Epidermal melanocyte (primary cell): ENCODE measurements at regions not wholly inside any gene's neighbourhood (a gene's known extent, or its start where the extent isn't known, plus 50 kb on each side); places are given as distances from the start of the nearest gene placed in this dataset.
"Not testable (repeated sequence)": the region's sequence is repeated elsewhere in the genome, so short reads cannot be mapped to it uniquely, and the experiment has no call there.

Experiments used
- DNase-seq: peaks from one replicate; pipeline ENCODE4 v3.0.0; 2011; ENCODE audit warnings: low spot score; ENCODE audit not compliant: insufficient read length

- no peak for DNase-seq
These were observed 190.9 kb downstream of the XPNPEP1 start for GRCh38 chr10:109732254-109732965.

- not testable (repeated sequence) for DNase-seq
These were observed 193.4 kb downstream of the XPNPEP1 start for GRCh38 chr10:109729895-109730294.

DNA sequence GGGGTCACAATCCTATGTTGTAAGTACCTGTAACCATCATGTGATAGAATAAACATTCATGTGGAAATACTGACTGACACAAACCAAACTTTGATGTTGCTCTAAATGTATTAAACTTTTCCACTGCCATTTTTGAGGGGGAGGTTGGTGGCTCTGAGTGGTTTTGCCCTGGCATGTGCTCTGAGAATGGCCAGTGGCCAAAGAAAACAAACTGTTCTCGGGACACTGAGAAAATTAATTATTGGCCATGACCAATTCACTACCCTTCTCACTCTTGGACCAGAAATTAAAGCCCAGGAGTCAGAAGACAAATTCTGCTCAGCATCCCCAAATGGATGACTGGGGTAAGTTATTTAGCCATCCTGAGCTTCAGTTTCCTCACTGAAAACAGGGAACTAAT, 195.9 kb downstream of the XPNPEP1 start:
- no peak for DNase-seq

DNA sequence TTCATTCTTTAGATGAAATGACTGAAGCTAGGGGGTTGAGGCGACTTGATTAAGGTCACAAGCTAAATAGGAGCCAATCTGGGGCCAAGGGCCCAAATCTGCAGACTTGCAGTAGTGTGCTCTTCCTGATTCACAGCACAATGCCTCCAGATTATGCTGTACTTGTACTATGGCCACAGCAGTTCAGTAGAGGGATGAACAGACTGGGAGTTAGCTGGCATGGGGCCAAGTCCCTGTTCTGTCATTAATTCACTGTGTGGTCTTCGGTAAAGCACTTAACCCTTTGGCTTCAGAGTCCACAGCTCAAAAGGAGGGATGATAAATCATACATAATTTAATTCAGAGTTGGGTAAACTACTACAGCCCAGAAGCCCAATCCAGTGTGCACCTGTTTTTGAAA, 196.8 kb downstream of the XPNPEP1 start:
- DNase-seq = no peak

GRCh38 chr10:109723305-109723704, 200.0 kb downstream of the XPNPEP1 start:
- DNase-seq = no peak

DNA sequence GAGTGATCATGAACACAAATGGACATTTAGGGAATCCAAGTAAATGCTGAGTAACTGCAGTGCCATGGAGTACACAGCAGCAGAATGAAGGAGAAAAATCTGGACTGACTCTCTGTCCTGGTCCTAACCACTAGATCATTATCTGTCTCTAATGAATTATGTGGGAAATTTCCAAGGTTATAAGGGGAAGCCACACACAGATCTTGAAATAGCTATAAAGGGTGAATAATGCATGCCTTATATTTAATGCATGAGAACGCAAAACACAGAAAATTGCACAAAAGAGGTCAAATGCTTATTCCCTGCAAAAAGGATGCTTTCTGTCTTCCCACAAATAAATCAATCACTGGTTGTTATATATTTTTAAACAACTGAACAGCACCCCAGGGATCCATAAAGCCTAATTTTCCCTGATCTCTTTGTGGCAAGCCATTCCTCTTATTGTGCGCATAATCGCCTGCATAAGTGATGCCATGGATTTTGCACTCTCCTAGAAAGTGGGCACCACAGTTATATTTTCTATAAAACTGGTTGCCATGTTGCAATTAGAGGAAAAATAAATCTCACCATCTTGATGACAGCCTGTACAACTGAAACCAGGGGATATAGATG, 201.8 kb downstream of the XPNPEP1 start:
- no peak for DNase-seq

DNA sequence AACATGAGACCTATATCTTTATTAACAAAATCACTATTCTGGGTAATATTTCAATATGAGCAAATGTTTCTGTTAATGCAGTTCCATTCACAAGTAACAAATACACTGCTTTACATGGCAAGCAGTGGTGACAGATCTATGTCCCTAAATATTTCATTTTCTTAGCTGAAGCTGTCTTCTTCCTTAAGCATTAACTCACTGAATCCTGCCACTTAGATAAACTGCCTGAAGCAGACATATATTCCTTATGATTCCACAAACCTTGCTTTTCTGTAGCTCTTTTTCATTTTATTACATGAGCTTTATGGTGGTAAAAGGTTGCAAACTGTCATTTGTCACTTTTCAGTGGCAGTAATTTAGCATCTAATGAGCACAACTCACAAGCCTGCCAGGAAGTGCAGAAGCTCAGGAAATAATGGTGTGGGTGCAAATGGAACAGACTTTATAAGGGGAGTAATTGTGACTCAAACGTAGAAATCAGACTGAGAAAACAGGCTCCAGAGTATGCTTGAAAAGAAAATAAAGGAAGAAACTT, 217.2 kb downstream of the XPNPEP1 start:
- DNase-seq = no peak

DNA sequence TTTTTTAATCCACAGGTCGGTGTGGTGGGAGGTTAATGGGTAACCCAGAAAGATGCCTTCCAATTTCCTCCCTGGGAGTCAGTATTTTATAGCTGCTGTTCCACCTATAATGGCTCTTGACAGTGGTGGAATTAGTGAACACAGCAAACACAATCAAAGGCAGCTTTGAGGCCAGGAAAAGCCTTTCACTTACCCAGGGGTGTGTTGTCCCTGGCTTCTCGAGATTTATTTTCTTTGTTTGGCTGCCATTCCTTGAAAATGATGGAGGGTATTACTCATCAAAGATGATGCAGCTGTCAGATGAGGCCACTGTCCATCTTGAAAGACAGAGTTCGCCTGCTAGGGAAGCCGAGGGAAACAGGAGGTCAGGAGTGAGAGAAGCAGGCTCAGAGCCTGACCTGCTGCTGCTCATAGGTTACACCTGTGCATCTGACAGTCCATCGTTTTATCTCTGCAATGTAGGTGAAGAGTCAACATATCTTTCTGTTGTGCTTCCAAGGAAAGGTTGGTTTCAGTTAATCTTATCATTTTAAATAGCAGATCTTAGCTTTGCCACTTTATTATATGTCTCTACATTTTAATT, 221.6 kb downstream of the XPNPEP1 start:
- DNase-seq = no peak

DNA sequence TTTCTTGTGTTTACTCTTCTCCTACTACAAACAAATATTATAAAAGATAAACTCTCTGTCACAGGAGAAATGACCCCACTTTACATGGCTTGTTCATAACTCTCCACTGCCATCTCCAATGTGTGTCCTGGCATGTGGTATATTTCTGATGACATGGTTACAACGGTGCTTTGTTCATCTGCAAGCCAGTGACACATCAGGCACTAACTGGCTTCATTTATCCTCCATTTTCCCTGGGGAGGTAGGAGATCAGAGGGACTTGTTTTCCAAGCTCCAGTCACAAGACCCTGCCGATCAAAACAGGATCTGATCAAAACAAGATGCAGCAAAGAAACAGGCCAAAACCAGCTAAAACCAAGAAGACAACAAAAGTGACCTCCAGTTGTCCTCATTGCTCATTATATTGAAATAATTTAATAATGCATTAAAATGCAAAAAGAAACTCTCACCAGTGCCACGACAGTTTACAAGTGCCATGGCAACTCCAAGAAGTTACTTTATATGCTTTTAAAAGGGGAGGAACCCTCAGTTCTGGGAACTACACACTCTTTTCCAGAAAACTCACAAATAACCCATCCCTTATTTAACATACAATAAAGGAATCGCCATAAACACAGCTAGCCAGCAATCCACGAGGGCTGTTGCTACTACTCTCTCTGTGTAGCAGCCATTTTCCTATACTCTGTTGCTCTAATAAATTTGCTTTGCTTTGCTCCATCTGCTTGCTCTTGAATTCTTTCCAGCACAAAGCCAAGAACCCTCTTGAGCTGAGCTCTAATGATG, 224.2 kb downstream of the XPNPEP1 start:
- no peak for DNase-seq

- DNase-seq = no peak
These were observed 225.2 kb downstream of the XPNPEP1 start for GRCh38 chr10:109698086-109698485.

GRCh38 chr10:109696981-109697775, 226.1 kb downstream of the XPNPEP1 start:
- no peak for DNase-seq

- no peak for DNase-seq
These were observed 226.8 kb downstream of the XPNPEP1 start for GRCh38 chr10:109696462-109696861.

DNA sequence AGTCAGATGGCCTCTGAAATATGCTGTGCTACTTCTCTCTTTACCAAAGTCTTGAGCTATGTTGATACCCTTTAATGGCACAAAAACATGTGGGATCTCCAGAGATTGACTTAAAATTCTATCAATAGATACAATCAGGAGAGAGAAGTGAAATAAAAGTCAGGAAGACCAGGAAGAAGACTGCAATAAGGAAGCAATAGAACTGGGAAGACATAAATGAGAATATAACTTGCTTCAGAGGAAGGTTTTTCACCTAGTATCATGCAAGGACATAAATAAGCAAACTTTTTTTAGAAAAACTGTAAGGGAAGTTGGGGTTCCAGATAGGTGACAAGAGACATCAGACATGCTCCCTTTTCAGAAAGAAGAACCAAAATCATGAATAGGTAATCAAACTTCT, 227.3 kb downstream of the XPNPEP1 start:
- DNase-seq = no peak

DNA sequence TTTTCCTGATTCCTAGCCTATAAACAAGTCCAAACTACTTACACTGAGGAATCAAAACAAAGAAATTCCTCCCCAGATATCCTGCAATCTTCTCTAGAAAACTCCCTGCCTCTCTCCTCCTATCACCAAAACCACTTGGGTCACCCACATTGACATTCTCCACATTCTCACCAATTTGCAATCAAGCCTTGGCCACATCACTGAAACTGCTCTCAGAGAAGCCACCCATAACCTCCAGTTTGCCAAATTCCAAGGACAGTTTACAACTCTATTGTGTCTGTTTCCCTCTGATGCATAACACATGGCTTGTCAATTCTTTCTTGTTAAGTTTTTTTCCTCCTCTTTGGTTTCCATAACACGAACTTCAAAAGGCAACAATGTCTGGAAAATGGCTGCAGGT, 233.5 kb downstream of the XPNPEP1 start:
- no peak for DNase-seq

DNA sequence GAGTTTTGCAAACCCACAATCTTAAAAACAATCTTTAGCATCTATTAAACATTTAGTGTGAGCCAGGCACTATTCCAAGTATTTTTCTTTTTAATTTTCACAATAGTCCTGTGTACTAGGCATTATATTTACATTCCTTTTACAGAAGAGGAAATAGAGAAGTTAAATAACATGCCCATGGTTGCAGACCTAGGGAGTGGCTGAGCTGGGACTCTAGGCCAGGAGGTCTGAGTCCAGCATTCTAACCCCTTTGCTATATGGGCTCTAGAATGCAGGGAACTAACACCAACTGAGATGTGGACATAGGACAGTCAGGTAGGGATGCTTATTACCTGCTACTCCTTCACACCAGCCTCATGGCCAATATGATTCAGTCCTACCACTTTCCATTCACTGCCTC, 243.8 kb downstream of the XPNPEP1 start:
- DNase-seq = no peak

DNA sequence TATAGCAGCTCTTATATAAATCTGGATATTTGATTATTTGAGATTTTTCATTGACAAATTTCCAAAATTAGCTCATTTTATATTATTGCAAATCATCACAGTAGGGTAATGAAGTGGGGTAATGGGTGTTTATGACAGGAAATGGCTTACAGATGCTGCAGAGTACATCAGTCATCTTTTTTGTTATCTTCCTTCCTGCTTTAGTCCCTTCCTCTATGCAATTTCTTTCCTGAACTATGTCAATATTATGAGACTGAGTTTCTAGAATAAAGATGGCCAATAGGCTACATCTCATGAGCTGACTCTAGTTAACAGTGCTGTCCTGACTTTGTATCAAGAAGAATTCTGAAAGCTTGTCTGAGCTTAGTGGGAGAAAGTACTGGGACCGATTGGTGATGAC, 244.5 kb downstream of the XPNPEP1 start:
- no peak for DNase-seq

DNA sequence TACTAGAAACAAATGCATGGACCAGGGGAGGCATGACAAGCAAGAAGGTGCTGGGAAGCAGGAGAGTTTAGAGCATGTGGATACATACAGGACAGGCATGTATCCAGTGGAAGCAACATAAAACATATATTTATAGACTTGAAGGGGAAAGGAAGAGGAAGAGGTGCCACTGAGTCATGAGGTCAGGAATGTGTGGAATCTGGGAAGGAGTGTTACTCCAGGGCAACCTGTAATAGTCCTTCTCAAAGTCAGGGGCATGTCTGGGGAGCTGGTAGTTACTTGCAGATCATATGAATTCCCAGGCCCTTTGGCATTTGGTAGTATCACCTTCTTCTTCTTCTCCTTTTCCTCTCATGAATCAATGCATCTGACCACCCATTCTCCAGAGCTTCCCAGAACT, 246.6 kb downstream of the XPNPEP1 start:
- DNase-seq = no peak

- no peak for DNase-seq
These were observed 254.6 kb downstream of the XPNPEP1 start for GRCh38 chr10:109668703-109669102.

DNA sequence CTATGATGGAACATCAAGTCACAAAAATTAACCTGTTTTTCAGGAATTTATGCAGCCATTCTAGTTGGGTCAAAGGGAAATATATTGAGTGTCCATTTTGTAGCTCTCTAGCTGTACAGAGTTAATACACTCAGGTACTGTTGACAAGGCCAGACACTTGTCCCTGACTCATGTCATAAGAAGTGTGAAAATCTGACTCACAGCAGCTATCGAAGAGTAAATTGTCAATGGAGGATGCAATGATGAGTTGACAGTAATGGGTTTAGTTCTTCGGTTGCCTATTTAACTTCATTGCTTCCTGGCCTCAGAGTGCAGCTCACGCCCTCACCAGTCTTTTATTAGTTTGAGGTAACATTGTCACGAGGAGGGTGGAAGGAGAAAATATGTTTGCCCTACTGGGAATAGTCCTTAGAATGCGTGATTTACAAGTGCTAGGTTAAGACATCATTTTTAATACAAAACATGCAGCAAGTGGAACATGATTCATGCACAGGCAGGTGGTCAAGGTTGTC, 255.1 kb downstream of the XPNPEP1 start:
- no peak for DNase-seq

DNA sequence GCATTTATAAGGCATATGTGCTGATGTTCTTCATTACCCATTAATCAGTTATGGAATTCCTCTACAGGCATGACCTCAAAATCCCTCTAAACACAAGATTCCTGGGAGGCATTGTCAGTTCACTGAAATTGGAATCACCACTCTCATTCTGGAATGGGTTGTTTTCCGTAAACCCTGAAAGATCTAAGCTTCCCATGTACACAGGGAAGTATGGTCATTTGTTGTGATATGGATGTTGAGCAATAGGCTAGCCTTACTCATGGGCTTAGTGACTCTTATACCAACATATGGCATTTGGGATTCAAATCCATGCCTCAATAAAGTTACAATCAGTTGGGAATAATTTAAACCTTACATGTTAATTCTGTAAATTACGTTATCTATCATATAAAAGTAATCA, 258.0 kb downstream of the XPNPEP1 start:
- no peak for DNase-seq

GRCh38 chr10:109664554-109664953, 258.8 kb downstream of the XPNPEP1 start:
- no peak for DNase-seq
